GM19043 (cell line): ENCODE measurements at regions not wholly inside any gene's neighbourhood (a gene's known extent, or its start where the extent isn't known, plus 50 kb on each side); places are given as distances from the start of the nearest gene placed in this dataset.

Experiments
- ATAC-seq: cut with Tn5 transposase; IDR thresholded peaks from one replicate; pipeline ENCODE4 v1.9.1; 2021; ENCODE audit warnings: low read depth; ENCODE audit not compliant: unreplicated experiment

DNA sequence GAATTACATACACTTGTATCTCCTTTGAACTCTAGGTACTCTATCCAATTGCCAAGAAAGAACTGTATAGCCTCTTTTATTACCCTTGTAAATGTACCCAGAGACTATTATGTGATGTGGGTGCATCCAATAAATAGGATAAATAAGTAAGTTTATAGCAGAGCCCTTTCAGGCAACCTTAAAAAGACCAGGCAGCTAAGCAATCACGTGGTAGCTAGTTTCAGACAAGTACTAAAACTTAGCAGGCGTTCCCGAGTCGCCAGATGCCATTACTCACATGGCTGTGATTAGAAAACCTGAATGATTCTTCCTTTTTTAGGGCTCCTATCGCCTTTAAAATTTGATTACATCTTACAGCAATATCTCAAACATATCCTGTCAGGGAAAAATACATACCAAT, 1303.0 kb downstream of the EFNB2 start:
- no peak for ATAC-seq

GRCh38 chr13:105232006-105232405, 1303.5 kb downstream of the EFNB2 start:
- ATAC-seq: no peak

- ATAC-seq: no peak
These were observed 1303.9 kb downstream of the EFNB2 start for GRCh38 chr13:105231579-105231978.

DNA sequence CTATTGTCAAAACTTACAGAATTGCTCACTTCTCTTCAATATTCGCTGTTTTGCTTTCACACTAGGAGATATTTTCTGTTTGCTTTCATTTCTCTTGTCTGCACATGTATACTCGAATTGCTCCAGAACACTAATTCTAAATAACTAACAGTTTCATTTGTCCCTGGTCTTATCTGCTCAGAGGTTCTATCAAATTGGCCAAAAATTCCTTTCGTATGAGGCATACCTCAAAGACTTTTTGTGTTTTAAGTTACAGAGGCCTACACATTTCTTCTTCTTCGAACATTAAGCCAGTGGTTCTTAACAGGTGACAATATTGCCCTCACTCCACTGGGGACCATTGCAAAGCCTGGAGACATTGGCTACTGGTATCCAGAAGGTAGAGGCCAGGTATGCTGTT, 1314.6 kb downstream of the EFNB2 start:
- ATAC-seq: no peak

DNA sequence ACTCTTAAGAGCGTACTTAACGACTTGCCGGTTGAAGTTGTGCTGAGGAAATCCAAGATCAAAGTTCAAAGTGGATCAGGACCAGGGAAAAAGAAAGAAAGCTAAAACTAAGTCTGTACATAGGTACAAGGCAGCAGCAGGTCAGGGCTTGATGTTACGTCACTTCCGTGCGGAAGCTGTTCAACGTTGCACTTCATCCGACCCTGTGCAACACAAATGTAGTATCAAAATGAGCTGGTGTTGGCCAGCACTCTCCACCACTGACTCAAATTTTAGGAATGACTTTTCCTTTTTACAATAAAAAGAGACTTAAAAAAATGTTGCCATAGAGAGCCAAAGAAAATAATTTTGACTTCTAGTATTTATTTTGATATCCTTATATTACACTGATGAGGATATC, 1315.4 kb downstream of the EFNB2 start:
- no peak for ATAC-seq

DNA sequence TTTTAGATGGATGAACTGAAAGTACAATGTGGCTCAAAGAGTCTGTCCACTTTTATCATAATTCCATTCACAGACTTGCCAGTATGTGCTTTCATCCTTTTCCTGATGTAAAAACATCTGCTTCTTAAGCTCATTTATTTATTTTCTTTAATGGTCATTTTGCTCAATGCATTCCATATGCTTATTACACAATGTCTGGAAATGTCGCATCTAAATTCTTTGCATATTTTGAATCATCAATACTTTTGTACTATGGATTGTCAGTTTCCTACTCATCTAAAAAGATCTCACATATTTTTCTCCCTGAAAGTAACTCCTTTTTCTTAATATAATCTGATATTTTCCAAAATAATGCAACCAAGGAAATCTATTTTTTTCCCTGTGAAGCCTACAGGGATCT, 1315.8 kb downstream of the EFNB2 start:
- no peak for ATAC-seq

- no peak for ATAC-seq
These were observed 1322.0 kb downstream of the EFNB2 start for GRCh38 chr13:105213512-105213911.

- no peak for ATAC-seq
These were observed 1327.7 kb downstream of the EFNB2 start for GRCh38 chr13:105207572-105208293.

- ATAC-seq: no peak
These were observed 1333.1 kb downstream of the EFNB2 start for GRCh38 chr13:105202354-105202753.

DNA sequence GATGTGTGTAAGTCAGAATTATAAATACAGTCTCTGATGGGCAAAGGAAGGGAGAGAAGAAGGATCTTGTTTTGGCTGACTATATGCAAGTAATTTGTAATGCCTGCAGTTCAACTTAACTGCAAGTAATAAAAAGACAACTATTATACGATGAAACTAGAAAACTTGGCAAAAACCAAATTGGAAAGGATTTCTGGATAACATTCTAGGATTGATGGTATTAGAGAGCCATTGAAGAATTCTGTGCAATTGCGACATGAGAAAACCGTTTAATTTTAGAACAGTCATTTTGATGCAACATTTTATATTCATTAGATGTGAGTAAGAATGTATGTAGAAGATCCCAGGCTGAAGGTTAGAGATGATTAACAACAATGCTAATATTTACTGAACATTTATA, 1334.1 kb downstream of the EFNB2 start:
- no peak for ATAC-seq

GRCh38 chr13:105200181-105200580, 1335.3 kb downstream of the EFNB2 start:
- no peak for ATAC-seq

- ATAC-seq: no peak
These were observed 1339.4 kb downstream of the EFNB2 start for GRCh38 chr13:105196052-105196451.

DNA sequence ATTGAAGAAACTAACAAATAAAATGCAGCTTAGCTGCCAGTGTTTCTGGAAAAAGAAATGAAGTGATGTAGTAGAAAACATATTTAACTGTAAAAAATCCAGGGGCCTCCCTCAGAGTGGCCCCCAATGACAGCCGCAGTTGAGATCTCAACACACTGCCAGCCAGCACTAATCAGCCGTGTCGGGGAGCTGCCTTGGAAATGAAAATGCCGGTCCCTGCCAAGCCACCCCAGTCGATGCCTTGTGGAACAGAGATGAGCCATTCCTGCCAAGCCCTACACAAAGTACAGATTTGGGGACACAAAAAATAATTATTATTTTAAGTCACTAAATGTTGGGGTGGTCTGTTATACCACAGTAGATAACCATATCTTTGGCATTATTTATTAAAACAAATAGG, 1342.4 kb downstream of the EFNB2 start:
- ATAC-seq: no peak

DNA sequence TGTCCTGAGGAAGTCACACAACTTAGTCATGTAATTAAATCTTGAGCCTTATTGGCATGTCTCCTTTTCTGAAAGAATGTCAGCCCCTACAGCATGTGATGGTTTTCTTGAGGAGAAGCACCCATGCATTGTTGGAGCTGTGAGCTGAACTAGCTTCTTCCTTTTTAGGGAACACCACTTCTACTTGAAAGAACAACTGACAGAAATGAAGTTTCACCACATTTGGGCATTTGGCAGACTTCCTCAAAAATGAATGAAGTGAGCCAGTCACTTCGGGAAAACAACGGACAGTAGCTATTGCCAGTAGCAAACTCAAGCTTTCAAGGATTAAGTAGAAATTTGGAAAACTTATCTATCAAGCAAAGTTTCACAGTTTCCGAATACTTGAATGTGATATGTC, 1351.3 kb downstream of the EFNB2 start:
- ATAC-seq: no peak

DNA sequence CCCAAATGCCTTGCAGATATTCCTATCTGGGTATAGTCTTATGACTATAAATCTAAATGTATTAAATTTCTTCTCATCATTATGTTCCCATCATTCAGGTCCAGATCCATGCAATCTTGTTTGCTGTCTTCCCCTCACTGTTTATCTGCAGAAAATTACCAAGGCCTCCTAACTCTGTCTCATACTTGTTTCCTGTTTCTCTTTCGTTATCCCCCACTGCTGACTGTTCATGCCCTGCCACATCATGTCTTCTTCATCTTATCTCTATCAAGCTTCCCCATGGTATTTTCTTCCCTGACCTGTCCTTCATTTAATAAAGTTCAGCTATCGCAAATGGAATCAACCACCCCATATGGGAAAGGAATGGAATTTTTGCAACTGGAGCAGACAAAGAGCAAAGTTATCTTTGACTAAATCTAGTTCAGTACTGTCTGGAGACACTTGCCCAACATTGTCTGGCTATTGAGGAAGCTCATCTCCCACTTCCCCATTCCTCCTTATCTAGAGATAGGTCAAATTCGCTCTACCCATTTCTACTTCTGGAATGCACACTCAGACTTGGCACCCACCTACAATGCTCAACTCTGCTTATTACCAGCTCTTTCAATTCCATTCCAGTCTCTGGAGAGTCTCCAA, 1358.1 kb downstream of the EFNB2 start:
- no peak for ATAC-seq

GRCh38 chr13:105170438-105170837, 1365.0 kb downstream of the EFNB2 start:
- ATAC-seq: no peak

DNA sequence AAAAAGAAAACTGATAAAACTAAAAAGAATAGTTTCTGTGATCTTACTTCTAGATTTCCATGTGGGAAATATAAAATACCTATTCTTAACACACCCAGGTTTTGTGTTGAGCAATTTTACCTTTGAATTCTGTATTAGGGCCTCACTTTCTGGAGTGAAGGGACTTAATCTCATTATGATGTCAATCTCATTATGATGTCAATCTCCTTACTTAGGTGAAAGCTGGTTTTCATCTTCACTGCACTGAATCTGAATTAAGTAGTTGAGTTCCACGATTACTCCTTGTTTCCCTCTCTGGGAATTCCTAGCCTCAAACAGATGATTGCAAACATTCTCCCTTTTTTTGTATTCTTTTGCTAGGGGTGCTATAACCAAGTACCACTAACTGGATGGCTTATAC, 1367.2 kb downstream of the EFNB2 start:
- no peak for ATAC-seq

DNA sequence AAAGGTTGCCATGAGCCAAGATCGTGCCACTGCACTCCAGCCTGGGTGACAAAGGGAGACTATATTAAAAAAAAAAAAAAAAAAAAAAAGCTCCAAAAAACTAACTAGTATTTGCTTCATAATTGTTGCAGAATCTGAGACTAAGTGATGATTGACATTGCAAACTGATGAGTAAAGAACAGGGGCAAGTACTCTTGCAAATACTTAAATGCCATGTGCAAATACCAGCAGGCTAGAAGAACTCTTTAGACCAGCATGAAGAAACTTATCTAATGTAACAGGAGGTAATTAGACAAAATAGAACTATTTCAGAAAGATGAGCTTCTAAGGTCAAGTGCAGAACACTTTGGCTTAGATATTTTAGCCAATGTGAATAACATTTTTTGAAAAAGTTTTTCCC, 1368.1 kb downstream of the EFNB2 start:
- no peak for ATAC-seq

DNA sequence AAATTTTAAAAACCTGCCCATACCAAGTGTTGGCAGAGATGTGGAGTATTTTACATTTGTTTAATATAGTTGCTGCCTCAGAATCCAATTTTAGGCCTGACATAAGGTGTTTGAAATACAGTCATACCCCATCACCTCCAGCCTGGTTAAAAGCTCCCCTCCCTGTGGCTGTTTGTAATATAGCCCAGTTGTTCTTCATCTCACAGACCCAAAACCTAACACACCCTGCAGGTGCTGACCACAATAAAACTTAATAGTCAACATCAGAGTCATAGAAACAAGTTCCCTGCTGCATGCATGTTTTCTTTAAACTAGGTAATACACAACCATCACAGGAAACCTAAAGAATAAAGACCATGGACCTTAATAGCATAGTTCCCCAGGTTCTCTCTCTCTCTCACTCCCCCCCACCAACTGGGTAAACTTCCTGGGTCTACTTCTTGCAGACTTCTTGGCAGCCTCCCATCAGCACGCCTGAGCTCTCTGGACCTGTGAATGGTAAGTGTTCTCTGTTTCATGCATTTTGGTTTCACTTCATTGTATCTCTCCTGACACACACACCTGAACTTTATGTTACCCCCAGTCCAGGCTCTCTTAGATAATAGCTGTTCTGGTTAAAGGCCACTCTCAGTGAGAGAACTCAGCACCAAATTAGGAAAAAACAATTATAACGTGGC, 1369.9 kb downstream of the EFNB2 start:
- peak; percentile 82 for ATAC-seq

DNA sequence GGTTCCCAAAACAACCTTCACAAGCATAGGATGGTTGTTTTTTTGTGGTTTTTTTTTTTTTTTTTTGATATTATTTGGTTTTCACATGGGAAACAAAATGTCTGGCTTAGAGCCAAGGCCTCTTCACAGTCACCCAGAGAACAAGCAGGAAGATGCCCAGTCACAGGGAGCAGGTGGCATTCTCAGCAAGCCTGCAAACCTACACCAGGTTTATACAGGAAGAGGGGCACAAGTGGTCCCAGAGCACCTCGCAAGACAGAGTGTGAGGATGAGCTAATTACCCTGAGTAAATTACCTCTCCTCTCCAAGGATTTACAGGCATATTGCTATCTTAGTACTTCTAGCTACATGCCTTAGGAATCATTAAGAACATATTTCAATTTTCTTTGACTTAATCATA, 1375.6 kb downstream of the EFNB2 start:
- no peak for ATAC-seq

DNA sequence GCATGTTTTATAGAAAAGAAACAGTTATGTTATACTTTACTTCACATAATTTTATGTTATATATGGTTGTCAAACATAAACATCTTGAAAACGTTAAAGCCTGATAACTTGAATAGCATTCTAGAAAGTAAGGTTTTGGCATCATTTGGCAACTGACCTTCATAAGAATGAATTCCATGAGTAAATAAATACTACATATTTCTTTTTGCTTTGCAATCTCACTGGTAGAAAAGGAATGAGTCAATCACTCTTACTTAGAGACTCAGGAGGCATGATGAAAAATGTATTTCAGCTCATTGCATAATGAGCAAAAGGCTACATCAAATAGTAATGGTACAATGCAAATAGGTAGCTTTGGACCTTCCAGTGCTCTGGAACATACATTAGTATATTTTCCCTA, 1381.9 kb downstream of the EFNB2 start:
- no peak for ATAC-seq

- ATAC-seq: no peak
These were observed 1383.8 kb downstream of the EFNB2 start for GRCh38 chr13:105151639-105152038.
